Body of pancreas (tissue), 4 donors: ENCODE measurements at regions not wholly inside any gene's neighbourhood (a gene's known extent, or its start where the extent isn't known, plus 50 kb on each side); places are given as distances from the start of the nearest gene placed in this dataset.

Experiments used
- ATAC-seq: fragments of 150-250 bp; one replicate; pipeline ENCODE4 v1.9.1; 2016
- DNase-seq, 4 donors: peaks; one replicate each; pipeline ENCODE4 v3.0.0-alpha.2; 2019
- H3K27ac ChIP-seq, 4 donors: fragments of 200-600 bp; sonication (generic); 1 replicate in 3 of 4; 2 replicates in 1 of 4; pipeline versions ENCODE4 v1.5.1 to v1.6.1; 2016 to 2019; ENCODE audit warnings: mild to moderate bottlenecking in 1 of 4, mixed read lengths in 1 of 4, moderate library complexity in 1 of 4
- H3K27me3 ChIP-seq, 2 donors: fragments of 200-600 bp; sonication (generic); one replicate each; pipeline ENCODE4 v1.6.0; 2016; ENCODE audit warnings: mild to moderate bottlenecking in 1 of 2
- H3K36me3 ChIP-seq, 2 donors: fragments of 200-600 bp; sonication (generic); replicated peaks in 1 of 2; 2 replicates each; pipeline ENCODE4 v1.5.1; 2016; ENCODE audit warnings: low read depth in 2 of 2; ENCODE audit not compliant: insufficient read depth in 1 of 2
- H3K4me1 ChIP-seq: fragments of 200-600 bp; sonication (generic); one replicate; pipeline ENCODE4 v1.6.0; 2016
- H3K4me3 ChIP-seq, 2 donors: fragments of 200-600 bp; sonication (generic); 1 replicate in 1 of 2; 2 replicates in 1 of 2; pipeline ENCODE4 v1.5.1; 2016 to 2019
- H3K9me3 ChIP-seq, 3 donors: fragments of 200-600 bp; sonication (generic); 1 replicate in 2 of 3; 2 replicates in 1 of 3; pipeline ENCODE4 v1.5.1; 2016
- POLR2A ChIP-seq, 3 donors: fragments of 450-650 bp; IDR thresholded peaks; one replicate each; pipeline ENCODE4 v1.6.1; 2016; ENCODE audit warnings: antibody characterized with exemption in 3 of 3, mild to moderate bottlenecking in 2 of 3
- WGBS, 2 donors: methylation state at CpG; one replicate each; pipeline ENCODE4 v1.1.5; 2017; 5-methylcytosine and 5-hydroxymethylcytosine counted together
- intact Hi-C: fragments of 100-400 bp; cut with DNase I; formaldehyde crosslinking; loops from one replicate; pipeline ENCODE4 v1.15.1; 2023
- TF ChIP-seq, protein P1 (sequence below), 7 experiments: fragments of 450-650 bp in 4 of 7; fragments of 200-600 bp in 3 of 7; sonication (generic) in 3 of 7; IDR thresholded peaks; one replicate each; pipeline ENCODE4 v1.5.1; 2016 to 2019; ENCODE audit warnings: antibody characterized with exemption in 7 of 7

DNA sequence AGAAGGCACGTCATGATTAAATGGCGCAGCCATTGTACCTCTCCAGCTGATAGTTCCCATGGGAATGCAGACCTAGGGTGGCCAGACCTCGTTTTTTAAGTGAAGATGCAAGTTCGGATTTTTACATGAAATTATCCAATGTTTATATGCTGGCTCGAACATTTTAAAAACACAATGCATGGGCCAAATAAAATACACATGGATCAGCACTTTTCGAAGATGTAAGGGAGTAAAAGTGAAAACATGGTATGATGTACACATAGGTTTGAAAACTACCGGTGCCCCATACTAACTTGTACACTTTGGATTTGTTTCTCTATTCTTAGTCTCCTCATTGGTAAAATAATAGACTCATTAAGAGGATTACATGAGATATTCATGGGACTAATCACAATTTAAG is 412.5 kb upstream of the CCNG1 start:
- no peak overlapping the region for H3K4me3 ChIP-seq
- H3K4me1 ChIP-seq: no peaks in the 10 kb centered on the region
- H3K36me3 ChIP-seq: no peaks in the 10 kb centered on the region
- H3K27ac ChIP-seq: no peak overlapping the region
- H3K27me3 ChIP-seq: no peaks in the 10 kb centered on the region
- ATAC-seq: no peak
- no peaks in the 10 kb centered on the region for H3K9me3 ChIP-seq
- DNase-seq: no peak
- no peak for TF ChIP-seq POLR2A (IDR thresholded peaks at IDR 0.05)
- TF ChIP-seq, protein P1, sequence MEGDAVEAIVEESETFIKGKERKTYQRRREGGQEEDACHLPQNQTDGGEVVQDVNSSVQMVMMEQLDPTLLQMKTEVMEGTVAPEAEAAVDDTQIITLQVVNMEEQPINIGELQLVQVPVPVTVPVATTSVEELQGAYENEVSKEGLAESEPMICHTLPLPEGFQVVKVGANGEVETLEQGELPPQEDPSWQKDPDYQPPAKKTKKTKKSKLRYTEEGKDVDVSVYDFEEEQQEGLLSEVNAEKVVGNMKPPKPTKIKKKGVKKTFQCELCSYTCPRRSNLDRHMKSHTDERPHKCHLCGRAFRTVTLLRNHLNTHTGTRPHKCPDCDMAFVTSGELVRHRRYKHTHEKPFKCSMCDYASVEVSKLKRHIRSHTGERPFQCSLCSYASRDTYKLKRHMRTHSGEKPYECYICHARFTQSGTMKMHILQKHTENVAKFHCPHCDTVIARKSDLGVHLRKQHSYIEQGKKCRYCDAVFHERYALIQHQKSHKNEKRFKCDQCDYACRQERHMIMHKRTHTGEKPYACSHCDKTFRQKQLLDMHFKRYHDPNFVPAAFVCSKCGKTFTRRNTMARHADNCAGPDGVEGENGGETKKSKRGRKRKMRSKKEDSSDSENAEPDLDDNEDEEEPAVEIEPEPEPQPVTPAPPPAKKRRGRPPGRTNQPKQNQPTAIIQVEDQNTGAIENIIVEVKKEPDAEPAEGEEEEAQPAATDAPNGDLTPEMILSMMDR (IDR thresholded peaks at IDR 0.05): no peak
- intact Hi-C loops: no loop called here
- 58 to 59% methylated on average over 7 of the region's 7 CpGs for WGBS, 2 donors

DNA sequence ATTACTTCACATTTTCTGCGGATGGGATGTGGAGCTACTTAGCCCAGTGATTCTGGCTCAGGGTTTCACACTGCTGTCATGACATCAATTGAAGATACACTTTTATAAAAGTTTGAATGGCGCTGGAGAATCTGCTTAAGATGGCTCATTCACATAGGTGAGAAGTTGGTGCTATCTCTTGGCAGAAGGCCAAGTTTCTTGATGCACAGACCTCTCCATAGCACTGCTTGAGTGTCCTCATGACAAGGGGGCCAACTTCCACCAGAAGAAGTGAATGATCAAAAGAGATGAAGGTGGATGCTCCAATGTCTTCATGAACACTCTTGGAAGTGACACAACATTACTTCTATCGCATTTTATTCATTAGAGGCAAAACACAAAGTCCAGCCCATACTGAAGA is 403.7 kb upstream of the CCNG1 start:
- Histone ChIP-seq H3K27ac (no peak overlapping the region), H3K27me3 (no peaks in the 10 kb centered on the region), H3K4me3 (no peak overlapping the region), H3K9me3 (no peaks in the 10 kb centered on the region), H3K4me1 (no peaks in the 10 kb centered on the region), H3K36me3 (no peaks in the 10 kb centered on the region)
- intact Hi-C loops: no loop called here
- TF ChIP-seq POLR2A (IDR thresholded peaks at IDR 0.05): no peak
- TF ChIP-seq, protein P1 (IDR thresholded peaks at IDR 0.05): no peak
- DNase-seq (no peak), ATAC-seq (no peak)
- WGBS, 2 donors: 27 to 29% methylated on average over 3 of the region's 3 CpGs

DNA sequence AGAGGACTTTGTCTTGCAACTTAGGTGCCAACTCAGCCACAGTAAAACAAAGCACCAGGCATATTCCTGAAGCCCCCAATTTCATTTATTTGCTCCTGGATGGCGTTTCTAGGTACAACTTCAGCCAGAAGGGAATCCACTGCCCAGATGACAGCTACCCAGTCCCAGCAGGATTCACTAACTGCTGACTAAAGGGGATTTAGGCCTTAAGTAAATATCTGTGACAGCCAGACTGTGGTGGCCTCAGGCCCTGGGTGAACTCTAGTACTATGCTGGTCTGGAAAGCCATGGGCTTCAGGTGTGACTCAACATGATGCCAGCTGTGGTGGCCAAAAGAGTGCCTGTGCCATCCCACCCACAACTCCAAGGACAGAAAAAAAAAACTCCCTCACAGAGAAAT is 396.1 kb upstream of the CCNG1 start:
- intact Hi-C loops: no loop called here
- Histone ChIP-seq H3K9me3 (no peaks in the 10 kb centered on the region), H3K36me3 (no peaks in the 10 kb centered on the region), H3K4me3 (no peak overlapping the region), H3K27me3 (no peaks in the 10 kb centered on the region), H3K27ac (no peak overlapping the region), H3K4me1 (no peaks in the 10 kb centered on the region)
- TF ChIP-seq, protein P1 (IDR thresholded peaks at IDR 0.05): no peak
- TF ChIP-seq POLR2A (IDR thresholded peaks at IDR 0.05): no peak
- WGBS, 2 donors: 44 to 50% methylated on average over 1 of the region's 1 CpG
- DNase-seq: no peak
- ATAC-seq: no peak

DNA sequence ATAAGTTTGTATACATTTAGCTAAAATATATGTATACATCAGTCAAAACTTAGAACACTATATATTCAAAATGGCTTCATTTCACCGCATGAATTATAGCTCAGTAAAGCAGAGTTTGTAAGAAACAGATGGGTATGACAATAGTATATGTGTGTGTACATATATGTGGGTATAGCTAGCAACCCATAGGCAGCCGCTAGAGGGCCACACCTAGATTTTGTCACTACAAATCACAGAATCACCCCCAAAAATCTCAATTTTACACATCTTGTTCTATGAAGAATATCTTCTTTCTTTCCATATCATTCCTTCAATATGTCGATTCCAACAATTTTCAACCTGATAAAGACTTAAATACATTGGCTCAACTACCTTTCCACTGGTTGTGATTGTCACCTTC is 357.8 kb upstream of the CCNG1 start:
- H3K27ac ChIP-seq: no peak overlapping the region
- 51 to 59% methylated on average over 3 of the region's 3 CpGs for WGBS, 2 donors
- H3K4me1 ChIP-seq: no peaks in the 10 kb centered on the region
- H3K9me3 ChIP-seq: no peaks in the 10 kb centered on the region
- TF ChIP-seq, protein P1 (IDR thresholded peaks at IDR 0.05): no peak
- TF ChIP-seq POLR2A (IDR thresholded peaks at IDR 0.05): no peak
- ATAC-seq (no peak), DNase-seq (no peak)
- intact Hi-C loops: no loop called here
- no peaks in the 10 kb centered on the region for H3K27me3 ChIP-seq
- H3K4me3 ChIP-seq: no peak overlapping the region
- H3K36me3 ChIP-seq: no peaks in the 10 kb centered on the region

DNA sequence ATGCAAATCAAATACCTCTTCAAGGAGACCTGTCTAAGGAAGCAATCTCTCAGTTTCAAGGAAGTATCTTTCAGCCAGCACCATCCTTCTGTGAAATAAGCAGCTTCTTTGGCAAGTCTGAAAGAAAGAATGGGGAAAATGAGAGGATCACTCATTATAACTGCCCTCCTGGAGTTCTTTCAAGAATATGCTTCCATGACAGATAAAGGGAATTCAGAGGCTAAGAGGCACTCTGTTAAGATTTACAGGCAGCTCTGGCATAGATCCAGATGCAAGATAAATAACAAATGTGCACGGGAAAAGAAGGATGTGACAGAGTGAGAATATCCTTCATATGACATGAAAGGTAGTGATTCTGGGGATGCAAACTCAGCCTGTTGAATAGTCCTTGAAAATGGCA is 348.2 kb upstream of the CCNG1 start:
- ATAC-seq (no peak), DNase-seq (no peak)
- no peaks in the 10 kb centered on the region for H3K27me3 ChIP-seq
- TF ChIP-seq, protein P1 (IDR thresholded peaks at IDR 0.05): no peak
- no peak for TF ChIP-seq POLR2A (IDR thresholded peaks at IDR 0.05)
- no peak overlapping the region for H3K27ac ChIP-seq
- intact Hi-C loops: no loop called here
- H3K9me3 ChIP-seq: no peaks in the 10 kb centered on the region
- WGBS, 2 donors: 3 to 6% methylated on average over 1 of the region's 1 CpG
- H3K36me3 ChIP-seq: no peaks in the 10 kb centered on the region
- H3K4me3 ChIP-seq: no peak overlapping the region
- no peaks in the 10 kb centered on the region for H3K4me1 ChIP-seq
